H1 (cell line): ENCODE measurements at regions not wholly inside any gene's neighbourhood (a gene's known extent, or its start where the extent isn't known, plus 50 kb on each side); places are given as distances from the start of the nearest gene placed in this dataset.

ENCODE experiments used
- BRCA1 ChIP-seq: IDR thresholded peaks from 2 replicates; pipeline ENCODE4 v1.6.1; 2012; ENCODE audit warnings: low read depth, low read length, improper control_type of control experiment
- EGR1 ChIP-seq: IDR thresholded peaks from 2 replicates; pipeline ENCODE4 v1.6.1; 2011; ENCODE audit warnings: low read depth, low read length, borderline replicate concordance
- EZH2 ChIP-seq: fragments of 200-600 bp; sonication (generic); IDR thresholded peaks from 2 replicates; pipeline ENCODE4 v1.7.1; 2012; ENCODE audit warnings: low read depth, mild to moderate bottlenecking, moderate library complexity, low read length, inconsistent platforms; ENCODE audit not compliant: severe bottlenecking
- HDAC2 ChIP-seq, 2 experiments: fragments of 300-600 bp in 1 of 2; sonication (generic) in 1 of 2; IDR thresholded peaks; 2 replicates each; pipeline ENCODE4 v1.6.1; 2011 to 2012; ENCODE audit warnings: low read depth in 2 of 2, low read length in 2 of 2, mild to moderate bottlenecking in 2 of 2, moderate library complexity in 2 of 2, borderline replicate concordance in 1 of 2, inconsistent platforms in 1 of 2
- JUN ChIP-seq: IDR thresholded peaks from 2 replicates; pipeline ENCODE4 v1.6.1; 2011; ENCODE audit warnings: low read depth, mild to moderate bottlenecking, improper control_type of control experiment, low read length
- JUND ChIP-seq: IDR thresholded peaks from 2 replicates; pipeline ENCODE4 v1.6.1; 2011; ENCODE audit warnings: mild to moderate bottlenecking, improper control_type of control experiment, low read length
- KDM5A ChIP-seq: fragments of 200-600 bp; IDR thresholded peaks from 2 replicates; pipeline ENCODE4 v1.7.1; 2012; ENCODE audit warnings: mild to moderate bottlenecking, low read length, inconsistent platforms, mixed read lengths
- POLR2AphosphoS5 ChIP-seq: IDR thresholded peaks from 2 replicates; pipeline ENCODE4 v1.6.1; 2011; ENCODE audit warnings: low read depth, low read length
- SAP30 ChIP-seq: fragments of 300-600 bp; sonication (generic); IDR thresholded peaks from 2 replicates; pipeline ENCODE4 v1.7.1; 2012; ENCODE audit warnings: low read length, moderate library complexity, mild to moderate bottlenecking, inconsistent platforms; ENCODE audit not compliant: insufficient read depth, insufficient replicate concordance
- SP1 ChIP-seq: IDR thresholded peaks from 2 replicates; pipeline ENCODE4 v1.6.1; 2011; ENCODE audit warnings: low read depth, low read length
- TAF7 ChIP-seq: optimal IDR thresholded peaks from 2 replicates; pipeline ENCODE3; 2011; ENCODE audit warnings: low read depth, mild to moderate bottlenecking, inconsistent platforms, low read length, moderate library complexity, borderline replicate concordance
- TCF12 ChIP-seq: IDR thresholded peaks from 2 replicates; pipeline ENCODE4 v1.6.1; 2011; ENCODE audit warnings: low read depth, mild to moderate bottlenecking, low read length
- TF ChIP-seq, protein P1 (sequence below), 3 experiments: IDR thresholded peaks; 1 replicate in 2 of 3; 2 replicates in 1 of 3; pipeline versions ENCODE4 v1.5.1 to v1.6.1; 2011; ENCODE audit warnings: low read length in 3 of 3, mild to moderate bottlenecking in 3 of 3, inconsistent platforms in 2 of 3, low read depth in 1 of 3, moderate library complexity in 1 of 3; ENCODE audit not compliant: insufficient read depth in 1 of 3; ENCODE audit errors: control extremely low read depth in 1 of 3
- TF ChIP-seq, protein P2 (sequence below): IDR thresholded peaks from 2 replicates; pipeline ENCODE4 v1.6.1; 2012; ENCODE audit warnings: inconsistent platforms

DNA sequence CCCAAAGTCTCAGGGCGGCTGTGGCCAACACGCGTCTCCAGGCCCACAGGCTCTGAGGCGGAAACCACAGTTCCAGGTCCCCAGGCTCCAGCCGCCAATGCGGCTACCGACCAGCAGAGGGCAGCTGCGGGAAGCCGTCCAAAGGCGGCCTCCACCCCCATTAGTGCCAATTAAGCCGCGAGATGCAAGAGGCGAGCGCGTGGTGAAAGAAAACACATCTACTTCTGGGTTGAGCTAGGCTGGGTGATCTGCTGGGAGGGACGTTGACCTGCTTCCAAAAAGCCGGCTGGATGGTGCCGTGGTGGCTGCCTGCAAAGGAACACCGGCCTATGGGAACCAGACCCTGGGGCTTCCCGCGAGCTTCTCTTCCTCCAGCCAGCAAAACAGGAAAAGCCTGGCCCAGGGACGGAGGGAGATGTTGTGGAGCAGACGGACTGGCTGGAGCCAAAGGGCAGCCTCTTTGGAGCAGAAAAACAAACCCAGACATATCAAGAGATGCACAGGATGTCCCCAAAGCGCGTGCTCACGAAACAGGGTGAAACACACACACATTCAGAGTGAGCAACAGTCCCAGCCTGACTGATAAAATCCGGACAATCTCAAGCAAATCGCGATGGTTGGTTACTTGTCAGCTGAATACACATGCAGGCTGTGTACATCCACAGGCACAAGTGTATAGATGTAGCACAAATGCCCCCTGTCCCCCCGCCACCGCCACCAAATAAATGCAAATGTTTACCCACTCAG, 187.1 kb upstream of the BRINP1 start (continued):
- TF ChIP-seq, protein P1, sequence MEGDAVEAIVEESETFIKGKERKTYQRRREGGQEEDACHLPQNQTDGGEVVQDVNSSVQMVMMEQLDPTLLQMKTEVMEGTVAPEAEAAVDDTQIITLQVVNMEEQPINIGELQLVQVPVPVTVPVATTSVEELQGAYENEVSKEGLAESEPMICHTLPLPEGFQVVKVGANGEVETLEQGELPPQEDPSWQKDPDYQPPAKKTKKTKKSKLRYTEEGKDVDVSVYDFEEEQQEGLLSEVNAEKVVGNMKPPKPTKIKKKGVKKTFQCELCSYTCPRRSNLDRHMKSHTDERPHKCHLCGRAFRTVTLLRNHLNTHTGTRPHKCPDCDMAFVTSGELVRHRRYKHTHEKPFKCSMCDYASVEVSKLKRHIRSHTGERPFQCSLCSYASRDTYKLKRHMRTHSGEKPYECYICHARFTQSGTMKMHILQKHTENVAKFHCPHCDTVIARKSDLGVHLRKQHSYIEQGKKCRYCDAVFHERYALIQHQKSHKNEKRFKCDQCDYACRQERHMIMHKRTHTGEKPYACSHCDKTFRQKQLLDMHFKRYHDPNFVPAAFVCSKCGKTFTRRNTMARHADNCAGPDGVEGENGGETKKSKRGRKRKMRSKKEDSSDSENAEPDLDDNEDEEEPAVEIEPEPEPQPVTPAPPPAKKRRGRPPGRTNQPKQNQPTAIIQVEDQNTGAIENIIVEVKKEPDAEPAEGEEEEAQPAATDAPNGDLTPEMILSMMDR (IDR thresholded peaks at IDR 0.05; ENCODE audit: control extremely low read depth in 1 of 3, insufficient read depth in 1 of 3, low read depth in 1 of 3, low read length in 3 of 3): peak; percentile 88 to 94 (median 93)
- TF ChIP-seq EZH2 (no peak), JUND (no peak), BRCA1 (no peak), POLR2AphosphoS5 (no peak), HDAC2 (IDR thresholded peaks at IDR 0.05; ENCODE audit: borderline replicate concordance in 1 of 2, low read depth in 2 of 2, low read length in 2 of 2) (no peak), TCF12 (no peak), KDM5A (no peak), SP1 (no peak), JUN (no peak), SAP30 (no peak), EGR1 (no peak), TAF7 (peak; percentile 35)
- TF ChIP-seq, protein P2, sequence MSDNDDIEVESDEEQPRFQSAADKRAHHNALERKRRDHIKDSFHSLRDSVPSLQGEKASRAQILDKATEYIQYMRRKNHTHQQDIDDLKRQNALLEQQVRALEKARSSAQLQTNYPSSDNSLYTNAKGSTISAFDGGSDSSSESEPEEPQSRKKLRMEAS: peak; percentile 75
- TF ChIP-seq, all 59 proteins: peak for 17
